Panc1 (cell line): ENCODE measurements at regions not wholly inside any gene's neighbourhood (a gene's known extent, or its start where the extent isn't known, plus 50 kb on each side); places are given as distances from the start of the nearest gene placed in this dataset.

ENCODE experiments used
- ATAC-seq: fragments of 200-7000 bp; cut with Tn5 transposase; 2 replicates; pipeline ENCODE4 v1.9.1; 2020; ENCODE audit warnings: mild to moderate bottlenecking, moderate library complexity
- BruUV-seq: library from RNA; stranded (reverse); fragments of 400-500 nt; replicated peaks from 2 replicates; lab custom pipeline; 2021; lab: Mats Ljungman, UMichigan
- CTCF ChIA-PET: fragments of 300-600 bp; sonication (Branson Sonifier 250); formaldehyde crosslinking; loops from one replicate; lab custom pipeline; 2022; ENCODE audit warnings: antibody characterized with exemption; lab: Charles Lee
- POLR2A ChIA-PET: fragments of 300-600 bp; sonication (Branson Sonifier 250); formaldehyde crosslinking; loops from one replicate; lab custom pipeline; 2022; ENCODE audit warnings: antibody characterized with exemption; lab: Charles Lee
- DNase-seq: peaks from one replicate; pipeline ENCODE4 v3.0.0-alpha.2; 2010; ENCODE audit warnings: low read depth, low spot score
- H3K27ac ChIP-seq: 2 replicates; pipeline ENCODE4 v1.5.1; 2011; ENCODE audit warnings: mild to moderate bottlenecking, low read length, inconsistent platforms
- H3K27me3 ChIP-seq: fragments of 200-500 bp; sonication (Bioruptor generic); 2 replicates; pipeline ENCODE4 v1.6.0; 2014; ENCODE audit warnings: low read length, inconsistent platforms; ENCODE audit not compliant: control insufficient read depth, insufficient read depth
- H3K36me3 ChIP-seq: fragments of 200-500 bp; sonication (Bioruptor generic); 2 replicates; pipeline ENCODE4 v1.5.1; 2014; ENCODE audit warnings: inconsistent platforms, mild to moderate bottlenecking, low read length, moderate library complexity; ENCODE audit not compliant: control insufficient read depth, insufficient read depth
- H3K4me1 ChIP-seq: 2 replicates; pipeline ENCODE4 v1.5.1; 2011; ENCODE audit warnings: inconsistent platforms, mild to moderate bottlenecking, low read length, moderate library complexity; ENCODE audit not compliant: control insufficient read depth, insufficient read depth
- H3K4me3 ChIP-seq, 2 experiments: 2 replicates each; pipeline ENCODE4 v1.5.1; 2011 to 2012; ENCODE audit warnings: low read depth in 2 of 2, low read length in 2 of 2, mild to moderate bottlenecking in 2 of 2, inconsistent platforms in 1 of 2, moderate library complexity in 1 of 2
- H3K9me3 ChIP-seq: fragments of 200-500 bp; sonication (Bioruptor generic); 2 replicates; pipeline ENCODE4 v1.5.1; 2014; ENCODE audit warnings: low read depth, mild to moderate bottlenecking, inconsistent platforms, low read length, moderate library complexity; ENCODE audit not compliant: control insufficient read depth, insufficient read depth
- CTCF ChIP-seq: fragments of 450-650 bp; IDR thresholded peaks from 2 replicates; pipeline ENCODE4 v1.5.1; 2017; ENCODE audit warnings: mild to moderate bottlenecking
- POLR2AphosphoS5 ChIP-seq: IDR thresholded peaks from 2 replicates; pipeline ENCODE4 v1.6.1; 2012; ENCODE audit warnings: mild to moderate bottlenecking, low read depth, low read length, moderate library complexity
- REST ChIP-seq, 2 experiments: IDR thresholded peaks; 2 replicates each; pipeline ENCODE4 v1.6.1; 2011 to 2012; ENCODE audit warnings: low read depth in 2 of 2, control low read depth in 1 of 2, low read length in 1 of 2, mild to moderate bottlenecking in 1 of 2, moderate library complexity in 1 of 2; ENCODE audit not compliant: insufficient read depth in 1 of 2
- SIN3A ChIP-seq: IDR thresholded peaks from 2 replicates; pipeline ENCODE4 v1.6.1; 2012; ENCODE audit warnings: low read depth, mild to moderate bottlenecking, low read length, moderate library complexity, borderline replicate concordance; ENCODE audit not compliant: insufficient read depth
- TCF7L2 ChIP-seq: IDR thresholded peaks from 2 replicates; pipeline ENCODE4 v1.6.1; 2011; ENCODE audit warnings: mild to moderate bottlenecking, low read depth, low read length, inconsistent platforms
- in situ Hi-C: cut with HindIII; loops from 2 replicates; pipeline ENCODE4 v1.10.0; 2016; ENCODE audit warnings: low sequenced_read_pairs, low pct_unique_long_range_greater_than_20kb
- intact Hi-C: fragments of 100-400 bp; cut with micrococcal nuclease; formaldehyde crosslinking; loops from one replicate; pipeline ENCODE4 v1.10.0; 2022; ENCODE audit not compliant: unreplicated experiment

- TF ChIP-seq TCF7L2 (no peak), REST (IDR thresholded peaks at IDR 0.05; ENCODE audit: insufficient read depth in 1 of 2, low read depth in 2 of 2, low read length in 1 of 2) (no peak), SIN3A (no peak), CTCF (no peak), POLR2AphosphoS5 (no peak)
- Histone ChIP-seq H3K4me1 (no peaks in the 10 kb centered on the region), H3K27me3 (no peaks in the 10 kb centered on the region), H3K4me3 (no peak overlapping the region), H3K27ac (no peak overlapping the region), H3K36me3 (no peaks in the 10 kb centered on the region), H3K9me3 (no peaks in the 10 kb centered on the region; the same call in 1 of the 2 replicates)
- intact Hi-C loops (no loop called here), in situ Hi-C loops (no loop called here)
- ATAC-seq, result no peak
- CTCF ChIA-PET, result no interaction called here
- POLR2A ChIA-PET, result no interaction called here
- DNase-seq, result no peak
- no TSS peak for BruUV-seq
Measured at GRCh38 chr6:12442455-12442854, 152.3 kb downstream of the EDN1 start.

- intact Hi-C loops, result no loop called here
- Histone ChIP-seq H3K9me3 (no peaks in the 10 kb centered on the region), H3K4me1 (no peaks in the 10 kb centered on the region), H3K27me3 (no peaks in the 10 kb centered on the region), H3K36me3 (no peaks in the 10 kb centered on the region), H3K4me3 (no peak overlapping the region), H3K27ac (peak overlapping the region; percentile 17; the same call in 1 of the 2 replicates)
- in situ Hi-C loops, result no loop called here
- DNase-seq, result no peak
- ATAC-seq, result no peak
- ChIA-PET POLR2A (no interaction called here), CTCF (no interaction called here)
- BruUV-seq, result no TSS peak
- TF ChIP-seq REST (IDR thresholded peaks at IDR 0.05; ENCODE audit: insufficient read depth in 1 of 2, low read depth in 2 of 2, low read length in 1 of 2) (no peak), POLR2AphosphoS5 (no peak), CTCF (no peak), SIN3A (no peak), TCF7L2 (no peak)
Measured at GRCh38 chr6:12446394-12446793, 156.2 kb downstream of the EDN1 start.
